Activated B cell treated with CpG ODN at 0.5 μM for 24 hours (primary cell): ENCODE measurements at regions not wholly inside any gene's neighbourhood (a gene's known extent, or its start where the extent isn't known, plus 50 kb on each side); places are given as distances from the start of the nearest gene placed in this dataset.
"Not testable (repeated sequence)": the region's sequence is repeated elsewhere in the genome, so short reads cannot be mapped to it uniquely, and the experiment has no call there.

Experiments used
- ATAC-seq: fragments of 200-7000 bp; cut with Tn5 transposase; one replicate; pipeline ENCODE4 v1.10.0; 2021; ENCODE audit warnings: low read depth, mild to moderate bottlenecking, moderate library complexity
- CTCF ChIA-PET: fragments of 350-600 bp; sonication (Branson Sonifier 250); formaldehyde crosslinking; loops from one replicate; lab custom pipeline; 2021; ENCODE audit warnings: antibody characterized with exemption; lab: Charles Lee
- POLR2A ChIA-PET: fragments of 350-600 bp; sonication (Branson Sonifier 250); formaldehyde crosslinking; loops from one replicate; lab custom pipeline; 2021; ENCODE audit warnings: antibody characterized with exemption; lab: Charles Lee
- DNase-seq: peaks from one replicate; pipeline ENCODE4 v3.0.0; 2022
- H3K27ac Mint-ChIP-seq: one replicate; pipeline ENCODE4 v1.8.0; 2020; ENCODE audit warnings: mixed read lengths
- H3K27me3 Mint-ChIP-seq: one replicate; pipeline ENCODE4 v1.8.0; 2021; ENCODE audit warnings: mixed read lengths
- H3K36me3 Mint-ChIP-seq: one replicate; pipeline ENCODE4 v1.8.0; 2021; ENCODE audit warnings: low read depth, mixed read lengths
- H3K4me1 Mint-ChIP-seq: one replicate; pipeline ENCODE4 v1.8.0; 2021; ENCODE audit warnings: mixed read lengths
- H3K4me3 Mint-ChIP-seq: one replicate; pipeline ENCODE4 v1.8.0; 2020; ENCODE audit warnings: mild to moderate bottlenecking, mixed read lengths
- H3K9me3 Mint-ChIP-seq: one replicate; pipeline ENCODE4 v1.8.0; 2020; ENCODE audit warnings: mixed read lengths
- CTCF ChIP-seq: fragments of 200-600 bp; IDR thresholded peaks from one replicate; pipeline ENCODE4 v1.8.0; 2022; ENCODE audit warnings: antibody characterized with exemption, mild to moderate bottlenecking
- intact Hi-C: fragments of 100-400 bp; cut with micrococcal nuclease; formaldehyde crosslinking; loops from one replicate; pipeline ENCODE4 v1.15.1; 2024

GRCh38 chr2:21194147-21194546 lies 70.4 kb downstream of the TDRD15 start:
- POLR2A ChIA-PET: no interaction called here
- ATAC-seq: no peak
- Mint-ChIP-seq H3K4me3 (no peak overlapping the region), H3K9me3 (no peaks in the 10 kb centered on the region), H3K27ac (no peak overlapping the region), H3K4me1 (no peaks in the 10 kb centered on the region), H3K27me3 (peaks cover 5% of the 10 kb centered on the region), H3K36me3 (no peaks in the 10 kb centered on the region)
- no peak for DNase-seq
- no peak for TF ChIP-seq CTCF
- intact Hi-C loops: no loop called here
- CTCF ChIA-PET: no interaction called here

- no peak for ATAC-seq
- no peaks in the 10 kb centered on the region for H3K9me3 Mint-ChIP-seq
- H3K4me3 Mint-ChIP-seq: no peak overlapping the region
- no peak overlapping the region for H3K27ac Mint-ChIP-seq
- DNase-seq: no peak
- CTCF ChIA-PET: no interaction called here
- TF ChIP-seq CTCF: no peak
- intact Hi-C loops: no loop called here
- POLR2A ChIA-PET: no interaction called here
- H3K36me3 Mint-ChIP-seq: no peaks in the 10 kb centered on the region
- H3K27me3 Mint-ChIP-seq: peaks cover 5% of the 10 kb centered on the region
- no peaks in the 10 kb centered on the region for H3K4me1 Mint-ChIP-seq
Observed at GRCh38 chr2:21194858-21195271, 71.1 kb downstream of the TDRD15 start.

DNA sequence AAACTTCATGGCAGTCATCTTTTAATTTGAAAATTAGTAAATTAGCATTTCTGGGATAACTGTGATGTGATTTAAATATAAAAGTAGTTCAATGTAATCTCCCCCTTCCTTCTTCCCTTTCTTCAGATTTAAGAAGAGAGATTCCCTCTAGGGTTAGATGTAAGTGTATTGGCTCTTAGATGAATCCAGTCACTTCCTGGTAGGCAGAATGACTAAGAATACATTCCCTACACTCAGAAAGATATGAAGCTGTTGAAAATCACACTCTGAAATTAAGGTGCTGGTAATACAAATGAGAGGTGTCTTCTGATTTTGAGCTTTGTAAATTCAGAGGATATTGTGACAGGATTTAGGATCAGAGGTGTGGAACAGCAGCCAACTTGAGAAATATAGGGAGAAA lies 71.6 kb downstream of the TDRD15 start:
- Mint-ChIP-seq H3K4me1 (no peaks in the 10 kb centered on the region), H3K27ac (no peak overlapping the region), H3K27me3 (peaks cover 5% of the 10 kb centered on the region), H3K4me3 (no peak overlapping the region), H3K36me3 (no peaks in the 10 kb centered on the region), H3K9me3 (no peaks in the 10 kb centered on the region)
- DNase-seq (no peak), ATAC-seq (no peak)
- CTCF ChIA-PET: no interaction called here
- no peak for TF ChIP-seq CTCF
- POLR2A ChIA-PET: no interaction called here
- intact Hi-C loops: no loop called here

DNA sequence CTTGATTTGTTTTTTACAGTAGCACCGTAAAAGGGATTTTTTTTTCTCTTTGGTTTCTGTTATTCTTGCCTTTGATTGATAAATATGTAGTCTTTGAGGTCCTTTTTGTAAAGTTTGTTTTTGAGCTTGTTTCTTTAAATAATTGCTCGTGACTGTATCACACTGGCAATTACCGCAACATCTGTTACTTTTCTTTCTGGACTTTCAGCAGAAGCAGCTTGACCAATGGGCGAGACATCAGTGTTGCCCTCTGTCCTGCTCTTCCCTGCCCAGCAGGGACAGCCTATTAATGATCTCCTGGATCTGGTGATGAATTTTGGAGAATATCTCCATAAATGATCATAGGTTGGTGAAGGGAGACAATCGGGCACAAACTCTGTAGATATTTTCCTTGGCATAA lies 74.9 kb downstream of the TDRD15 start:
- Mint-ChIP-seq H3K27me3 (peaks cover 5% of the 10 kb centered on the region), H3K4me3 (no peak overlapping the region), H3K36me3 (no peaks in the 10 kb centered on the region), H3K4me1 (no peaks in the 10 kb centered on the region), H3K9me3 (no peaks in the 10 kb centered on the region), H3K27ac (no peak overlapping the region)
- TF ChIP-seq CTCF: no peak
- intact Hi-C loops: no loop called here
- DNase-seq (no peak), ATAC-seq (no peak)
- ChIA-PET POLR2A (no interaction called here), CTCF (no interaction called here)

- DNase-seq: no peak
- H3K27ac Mint-ChIP-seq: no peak overlapping the region
- ChIA-PET POLR2A (no interaction called here), CTCF (no interaction called here)
- ATAC-seq: no peak
- no peaks in the 10 kb centered on the region for H3K36me3 Mint-ChIP-seq
- no peaks in the 10 kb centered on the region for H3K9me3 Mint-ChIP-seq
- H3K4me1 Mint-ChIP-seq: no peaks in the 10 kb centered on the region
- no peak for TF ChIP-seq CTCF
- H3K4me3 Mint-ChIP-seq: no peak overlapping the region
- intact Hi-C loops: no loop called here
- H3K27me3 Mint-ChIP-seq: no peaks in the 10 kb centered on the region
Observed at GRCh38 chr2:21203976-21204375, 80.2 kb downstream of the TDRD15 start.

GRCh38 chr2:21214085-21214484 lies 90.3 kb downstream of the TDRD15 start:
- intact Hi-C loops, H3K27me3 Mint-ChIP-seq, ATAC-seq, H3K4me3 Mint-ChIP-seq, POLR2A ChIA-PET, H3K27ac Mint-ChIP-seq, H3K36me3 Mint-ChIP-seq, H3K9me3 Mint-ChIP-seq, H3K4me1 Mint-ChIP-seq, DNase-seq, CTCF ChIA-PET: not testable (repeated sequence)
